OCI-LY7 (cell line): ENCODE measurements at regions not wholly inside any gene's neighbourhood (a gene's known extent, or its start where the extent isn't known, plus 50 kb on each side); places are given as distances from the start of the nearest gene placed in this dataset.

Experiments used
- BruUV-seq: library from RNA; stranded (reverse); fragments of 400-500 nt; replicated peaks from 2 replicates; lab custom pipeline; 2021; lab: Mats Ljungman, UMichigan
- CTCF ChIA-PET: fragments of 300-600 bp; sonication (Branson Sonifier 250); formaldehyde crosslinking; loops from one replicate; lab custom pipeline; 2022; ENCODE audit warnings: antibody characterized with exemption; ENCODE audit not compliant: unreplicated experiment; lab: Charles Lee
- POLR2A ChIA-PET: fragments of 300-600 bp; sonication (Branson Sonifier 250); formaldehyde crosslinking; loops from one replicate; lab custom pipeline; 2022; ENCODE audit warnings: antibody characterized with exemption; lab: Charles Lee
- DNase-seq: peaks from one replicate; pipeline ENCODE4 v3.0.0-alpha.2; 2015; ENCODE audit warnings: low spot score
- H2AFZ ChIP-seq: fragments of 200-600 bp; sonication (generic), shearing (Covaris generic); 2 replicates; pipeline ENCODE4 v1.6.1; 2014; ENCODE audit warnings: mild to moderate bottlenecking, antibody characterized with exemption, low read length, moderate library complexity
- H3K27ac ChIP-seq: fragments of 200-600 bp; sonication (generic); 2 replicates; pipeline ENCODE4 v1.5.1; 2014; ENCODE audit warnings: mixed run types, low read depth, mild to moderate bottlenecking, moderate library complexity, low read length, inconsistent platforms; ENCODE audit not compliant: poor library complexity, severe bottlenecking
- H3K36me3 ChIP-seq: fragments of 200-600 bp; sonication (generic); 2 replicates; pipeline ENCODE4 v1.6.1; 2014; ENCODE audit warnings: mild to moderate bottlenecking, antibody characterized with exemption, low read length, moderate library complexity, mixed read lengths; ENCODE audit not compliant: insufficient read depth
- H3K4me1 ChIP-seq: fragments of 200-600 bp; sonication (generic); 2 replicates; pipeline ENCODE4 v1.5.1; 2014; ENCODE audit warnings: mild to moderate bottlenecking, low read length; ENCODE audit not compliant: insufficient read depth, poor library complexity, severe bottlenecking
- H3K4me2 ChIP-seq: fragments of 200-600 bp; sonication (generic); 2 replicates; pipeline ENCODE4 v1.6.1; 2014; ENCODE audit warnings: mild to moderate bottlenecking, low read length
- H3K4me3 ChIP-seq: fragments of 200-600 bp; sonication (generic); 2 replicates; pipeline ENCODE4 v1.5.1; 2014; ENCODE audit warnings: mild to moderate bottlenecking, low read depth, low read length; ENCODE audit not compliant: poor library complexity, severe bottlenecking
- H3K79me2 ChIP-seq: fragments of 200-600 bp; sonication (generic); 2 replicates; pipeline ENCODE4 v1.6.1; 2016; ENCODE audit warnings: low read depth, mild to moderate bottlenecking, low read length, moderate library complexity, mixed read lengths; ENCODE audit not compliant: insufficient read depth
- H3K9me2 ChIP-seq: fragments of 200-600 bp; sonication (generic); 2 replicates; pipeline ENCODE4 v1.6.1; 2016; ENCODE audit warnings: mild to moderate bottlenecking, low read length, mixed read lengths; ENCODE audit not compliant: insufficient read depth
- H3K9me3 ChIP-seq: fragments of 200-600 bp; sonication (generic); 2 replicates; pipeline ENCODE4 v1.6.1; 2014; ENCODE audit warnings: mild to moderate bottlenecking, mixed run types, low read length, mixed read lengths
- H4K20me1 ChIP-seq: fragments of 200-600 bp; sonication (generic); 2 replicates; pipeline ENCODE4 v1.6.1; 2014; ENCODE audit warnings: mild to moderate bottlenecking, antibody characterized with exemption, low read length, moderate library complexity, mixed read lengths; ENCODE audit not compliant: insufficient read depth
- CTCF ChIP-seq: fragments of 200-600 bp; sonication (generic); conservative IDR thresholded peaks from 2 replicates; pipeline ENCODE4 v1.5.1; 2014; ENCODE audit warnings: mild to moderate bottlenecking, antibody characterized with exemption, low read length, moderate library complexity, mixed read lengths
- EZH2phosphoT487 ChIP-seq: fragments of 200-600 bp; sonication (generic); IDR thresholded peaks from 2 replicates; pipeline ENCODE4 v1.6.1; 2018; ENCODE audit warnings: low read depth, borderline replicate concordance, mild to moderate bottlenecking, mixed run types, antibody characterized with exemption, low read length, moderate library complexity, mixed read lengths
- intact Hi-C: fragments of 100-400 bp; cut with micrococcal nuclease; formaldehyde crosslinking; loops from one replicate; pipeline ENCODE4 v1.10.0; 2022; ENCODE audit not compliant: unreplicated experiment

GRCh38 chr19:30091456-30091855, 149.4 kb downstream of the URI1 start:
- CTCF ChIA-PET: no interaction called here
- H3K4me3 ChIP-seq: no peak overlapping the region
- no peaks in the 10 kb centered on the region for H3K4me1 ChIP-seq
- no TSS peak for BruUV-seq
- H3K27ac ChIP-seq: no peak overlapping the region
- H4K20me1 ChIP-seq: no peaks in the 10 kb centered on the region
- H3K9me2 ChIP-seq: no peaks in the 10 kb centered on the region
- H3K4me2 ChIP-seq: no peak overlapping the region
- no peaks in the 10 kb centered on the region for H3K36me3 ChIP-seq
- POLR2A ChIA-PET: no interaction called here
- TF ChIP-seq EZH2phosphoT487: no peak
- TF ChIP-seq CTCF: no peak
- H3K9me3 ChIP-seq: no peaks in the 10 kb centered on the region
- H3K79me2 ChIP-seq: no peaks in the 10 kb centered on the region
- intact Hi-C loops: no loop called here
- no peak for DNase-seq
- H2AFZ ChIP-seq: no peak overlapping the region

- ChIA-PET CTCF (no interaction called here), POLR2A (no interaction called here)
- H3K4me2 ChIP-seq: no peak overlapping the region
- no peaks in the 10 kb centered on the region for H3K36me3 ChIP-seq
- no peak overlapping the region for H3K4me3 ChIP-seq
- DNase-seq: no peak
- no peaks in the 10 kb centered on the region for H3K9me3 ChIP-seq
- TF ChIP-seq CTCF: no peak
- no peak for TF ChIP-seq EZH2phosphoT487
- no peaks in the 10 kb centered on the region for H3K4me1 ChIP-seq
- no peaks in the 10 kb centered on the region for H4K20me1 ChIP-seq
- no peaks in the 10 kb centered on the region for H3K79me2 ChIP-seq
- H3K9me2 ChIP-seq: no peaks in the 10 kb centered on the region
- no peak overlapping the region for H3K27ac ChIP-seq
- no TSS peak for BruUV-seq
- intact Hi-C loops: no loop called here
- no peak overlapping the region for H2AFZ ChIP-seq
Observed at GRCh38 chr19:30091856-30092255, 149.8 kb downstream of the URI1 start.

DNA sequence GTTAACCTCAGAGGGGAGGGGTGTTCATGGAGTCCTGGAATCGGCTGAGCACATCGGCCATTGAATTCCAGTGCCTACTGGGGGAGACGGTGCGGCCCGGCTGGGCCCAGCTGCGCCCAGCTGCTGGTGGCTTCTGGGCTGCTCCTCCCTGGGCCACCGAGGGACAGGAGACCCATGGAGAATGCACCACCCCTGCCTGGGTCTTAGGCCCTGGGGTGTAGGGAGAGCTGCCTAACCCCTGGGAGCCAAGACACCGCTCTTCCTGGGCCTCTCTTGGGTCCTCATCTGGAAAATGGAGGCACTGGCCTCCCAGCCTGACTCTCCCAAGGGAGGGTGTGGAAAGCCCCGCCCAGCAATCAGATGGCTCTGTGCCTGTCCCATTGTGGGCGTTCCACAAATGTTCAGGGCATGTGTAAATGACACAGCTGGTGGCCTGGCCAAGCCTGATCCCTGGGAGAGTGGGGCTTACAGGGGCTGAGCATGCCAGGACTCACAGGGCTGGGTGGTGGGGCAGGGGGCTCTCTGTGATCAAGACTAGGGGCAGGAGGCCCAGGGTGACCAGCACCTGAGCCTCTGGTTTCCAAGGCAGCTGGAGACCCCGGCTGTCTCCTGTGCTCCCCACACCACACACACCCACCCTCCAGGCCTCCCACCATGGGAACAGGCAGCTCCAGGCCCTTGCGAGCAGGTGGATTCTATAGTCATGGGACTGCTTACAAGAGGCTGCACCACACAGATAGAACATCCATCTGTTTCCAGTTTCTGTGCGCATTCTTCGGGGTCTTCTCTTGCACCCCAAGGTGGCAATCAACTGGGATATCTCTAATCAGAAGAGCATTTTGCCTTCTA, 150.9 kb downstream of the URI1 start:
- H2AFZ ChIP-seq: no peak overlapping the region
- ChIA-PET POLR2A (interaction anchor here (0.6 kb wide), 1 partner anchor 242 kb away, joined by 4 read pairs; no protein-coding TSS in a partner anchor), CTCF (no interaction called here)
- H3K9me2 ChIP-seq: no peaks in the 10 kb centered on the region
- TF ChIP-seq EZH2phosphoT487 (no peak), CTCF (no peak)
- H3K4me1 ChIP-seq: no peaks in the 10 kb centered on the region
- no peaks in the 10 kb centered on the region for H4K20me1 ChIP-seq
- intact Hi-C loops: no loop called here
- DNase-seq: no peak
- H3K36me3 ChIP-seq: no peaks in the 10 kb centered on the region
- H3K9me3 ChIP-seq: no peaks in the 10 kb centered on the region
- H3K79me2 ChIP-seq: no peaks in the 10 kb centered on the region
- H3K27ac ChIP-seq: no peak overlapping the region
- no peak overlapping the region for H3K4me2 ChIP-seq
- no TSS peak for BruUV-seq
- no peak overlapping the region for H3K4me3 ChIP-seq
